Stimulated activated CD4-positive, alpha-beta T cell treated with anti-CD3 and anti-CD28 coated beads, TNF-alpha, amount 100 ng/mL, for 24 hours (primary cell): ENCODE measurements at regions not wholly inside any gene's neighbourhood (a gene's known extent, or its start where the extent isn't known, plus 50 kb on each side); places are given as distances from the start of the nearest gene placed in this dataset.

Experiments used
- DNase-seq, 3 experiments: peaks; one replicate each; pipeline ENCODE4 v3.0.0-alpha.2; 2020; ENCODE audit warnings: low read depth in 3 of 3

DNA sequence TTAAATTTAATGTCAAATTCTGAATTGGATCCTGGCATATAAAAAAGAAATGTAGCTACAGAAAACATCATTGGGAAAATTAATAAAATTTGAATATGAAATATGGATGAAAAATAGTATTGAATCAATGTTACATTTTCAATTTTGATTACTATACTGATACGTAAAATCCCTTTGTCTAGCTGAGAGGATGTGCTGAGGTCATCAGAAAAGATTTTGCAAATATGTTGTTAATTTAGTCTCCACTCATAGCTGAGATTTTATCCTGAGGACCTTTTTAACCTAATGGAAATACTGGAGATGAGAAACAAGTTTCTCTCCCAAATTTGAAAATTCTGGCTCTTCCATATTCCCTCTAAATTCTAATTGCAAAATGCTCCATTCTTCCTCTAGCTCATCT, 84.4 kb upstream of the ADAMTS16 start:
- DNase-seq: no peak

DNA sequence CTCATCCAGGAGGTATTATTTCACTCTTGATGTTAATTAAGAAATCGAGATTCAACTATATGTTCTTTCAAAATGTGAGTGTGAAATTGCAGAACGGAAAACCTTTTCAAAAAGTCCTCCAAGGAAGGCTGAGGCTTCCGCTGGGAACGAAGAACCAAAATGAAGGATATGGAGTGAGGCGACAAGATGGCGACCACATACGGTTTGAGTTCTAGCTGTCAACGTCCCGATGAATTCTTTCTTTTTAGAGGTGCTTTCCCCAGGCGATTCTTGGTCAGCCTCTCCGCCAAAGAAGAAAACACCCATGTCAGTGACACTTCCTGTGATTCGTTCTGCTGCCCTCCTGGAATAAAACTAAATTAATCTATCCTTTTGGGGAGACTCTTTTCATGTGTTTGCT, 78.3 kb upstream of the ADAMTS16 start:
- DNase-seq: no peak

DNA sequence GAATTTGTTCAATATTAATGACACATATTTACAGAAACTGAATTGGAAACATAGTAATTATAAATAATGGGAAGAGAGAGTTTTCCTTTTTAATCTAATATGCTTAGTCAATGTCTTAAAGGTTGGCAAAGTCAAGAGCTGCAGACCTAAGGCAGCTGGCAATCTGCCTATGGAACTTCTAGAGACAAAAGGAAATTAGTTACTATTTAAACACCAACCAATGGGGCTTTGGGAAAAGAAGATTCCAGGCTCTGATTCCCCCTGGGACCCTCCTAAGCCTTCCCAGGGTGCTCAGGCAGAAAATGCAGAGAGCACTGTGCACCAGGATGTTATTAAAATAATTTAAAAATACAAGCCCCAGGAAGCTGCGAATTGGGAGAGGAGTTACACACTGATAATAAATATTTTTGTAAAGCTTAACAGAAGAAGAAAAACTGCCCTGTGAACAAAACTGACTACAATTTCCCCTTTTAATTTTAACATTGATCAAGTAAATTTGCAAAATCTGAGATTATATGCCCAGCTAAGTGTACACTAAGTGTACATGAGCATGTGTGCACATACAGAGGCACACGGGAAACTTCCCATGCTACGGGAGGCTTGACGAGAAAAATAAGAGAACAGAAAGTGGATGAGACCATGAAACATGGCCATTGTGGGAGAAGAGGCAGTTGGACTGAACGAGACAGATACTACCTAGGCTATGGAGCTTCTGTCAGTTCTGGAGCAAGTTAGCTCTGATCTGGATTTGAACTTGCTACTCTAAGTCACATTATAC, 77.4 kb upstream of the ADAMTS16 start:
- DNase-seq: no peak

DNA sequence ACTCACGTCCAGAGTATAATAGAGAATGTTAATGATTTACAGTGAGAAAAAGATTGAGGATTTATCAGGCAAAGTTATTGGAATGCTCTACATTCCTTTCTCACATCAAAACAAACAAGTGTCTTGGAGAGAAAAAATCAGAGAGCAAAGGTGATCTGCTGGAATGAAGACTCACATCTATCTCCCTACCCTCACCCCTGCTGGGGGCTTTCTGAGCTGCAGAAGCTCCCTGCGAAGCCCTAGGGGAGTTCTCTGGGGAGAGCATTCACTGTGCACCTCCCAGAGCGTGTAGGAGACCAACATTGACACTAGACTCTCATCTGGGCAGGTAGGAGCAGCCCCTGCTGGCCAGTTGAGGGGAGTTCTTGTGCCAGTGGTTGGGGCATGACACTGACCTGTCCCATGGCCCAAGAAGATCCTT, 76.6 kb upstream of the ADAMTS16 start:
- no peak for DNase-seq

- no peak for DNase-seq
These were observed 74.7 kb upstream of the ADAMTS16 start for GRCh38 chr5:5065472-5065871.

- no peak for DNase-seq
These were observed 73.6 kb upstream of the ADAMTS16 start for GRCh38 chr5:5066276-5067186.

DNA sequence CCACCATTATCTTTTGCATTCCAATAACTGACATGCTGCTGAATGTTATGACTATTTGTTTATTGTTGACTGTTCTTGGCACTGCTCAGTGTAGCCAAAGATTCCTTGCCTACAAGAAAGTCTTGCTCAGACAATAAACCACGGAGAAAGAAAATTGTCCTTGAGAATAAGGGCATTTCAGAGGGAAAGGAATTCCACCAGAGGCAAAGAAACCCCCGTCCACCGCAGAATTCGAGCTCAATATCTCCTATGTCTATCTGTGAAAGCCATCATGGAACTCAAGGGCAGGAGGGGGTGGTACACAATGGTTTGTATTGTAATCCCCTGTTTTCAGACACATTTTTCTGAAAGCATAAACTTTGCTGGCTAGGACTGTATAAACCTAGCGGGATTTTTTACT, 70.3 kb upstream of the ADAMTS16 start:
- no peak for DNase-seq

- no peak for DNase-seq
These were observed 68.6 kb upstream of the ADAMTS16 start for GRCh38 chr5:5071554-5071953.

DNA sequence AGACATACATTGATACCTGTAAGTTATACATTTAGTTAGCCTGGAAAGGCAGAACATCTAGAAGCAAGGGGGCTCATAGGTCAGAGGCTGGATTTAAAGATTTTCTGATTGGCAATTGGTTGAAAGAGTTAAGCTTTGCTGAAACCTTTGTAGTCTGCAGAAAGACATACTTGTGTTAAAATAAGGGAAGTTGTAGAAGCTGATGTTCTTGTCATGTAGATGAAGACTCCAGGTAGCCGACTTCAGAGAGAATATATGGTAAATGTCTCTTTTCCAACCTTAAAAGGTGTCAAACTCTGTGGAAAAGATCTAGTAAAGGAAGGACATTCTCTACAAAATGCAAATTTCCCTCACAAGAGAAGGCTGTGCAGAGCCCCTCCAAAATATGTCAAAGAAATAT, 62.9 kb upstream of the ADAMTS16 start:
- no peak for DNase-seq

DNA sequence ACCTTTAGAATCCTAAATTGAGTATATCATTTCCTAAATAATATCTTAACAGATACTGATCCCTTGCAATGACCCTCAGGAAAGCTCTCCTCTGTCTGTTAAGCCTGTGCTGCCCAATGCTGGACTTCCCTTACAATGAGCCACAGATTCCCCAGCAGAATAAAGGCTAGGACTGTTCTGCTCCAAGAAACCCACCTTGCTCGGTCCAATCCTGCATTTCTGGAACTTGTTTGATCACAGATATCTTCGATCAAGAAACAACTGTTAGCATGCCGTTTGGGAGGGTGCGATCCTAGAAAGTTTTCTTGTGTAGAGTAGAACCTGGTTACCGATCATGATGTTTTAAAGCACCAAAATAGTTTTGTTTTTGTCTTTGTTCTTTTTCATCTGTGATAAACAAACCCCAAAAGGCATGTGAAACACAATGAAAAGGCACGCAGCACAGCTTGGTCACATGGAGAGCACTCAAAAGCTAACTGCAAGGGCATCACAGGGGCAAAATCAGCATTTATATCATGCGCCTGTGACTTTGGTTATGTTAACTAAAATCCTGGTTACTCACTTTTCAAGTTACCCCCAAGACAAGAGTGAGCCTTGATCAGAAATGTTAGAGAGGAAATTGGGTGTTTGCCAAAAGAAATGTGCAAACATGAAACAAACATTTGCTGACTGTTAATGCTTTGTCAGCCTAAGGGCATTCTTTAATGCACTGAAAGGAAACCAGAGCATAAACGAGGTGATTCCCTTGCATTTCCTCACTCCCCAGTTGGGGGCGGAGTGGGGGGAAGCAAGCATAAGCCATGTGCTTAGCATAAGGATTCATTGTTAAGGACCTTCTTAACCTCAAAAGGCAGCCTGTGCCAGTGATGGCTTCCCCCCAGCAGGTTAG, 61.9 kb upstream of the ADAMTS16 start:
- DNase-seq: no peak

DNA sequence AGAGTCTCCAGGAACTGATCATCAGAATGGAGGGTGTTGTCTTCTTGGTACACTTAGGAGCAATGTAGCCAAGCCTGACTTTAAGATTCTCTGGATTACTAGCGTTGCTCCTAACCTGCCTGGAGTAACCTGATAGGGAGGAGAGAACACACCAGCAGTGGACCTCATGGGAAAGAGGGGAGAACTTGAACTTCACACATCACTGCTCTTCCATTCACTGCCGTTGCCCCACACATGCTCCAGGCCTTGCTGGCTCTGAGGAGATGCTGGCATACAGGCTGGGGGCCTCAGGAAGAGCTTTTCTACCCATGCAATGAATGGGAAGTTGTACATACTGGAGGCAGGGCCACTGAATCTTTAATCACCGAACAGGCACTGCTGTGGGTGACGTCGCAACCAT, 60.3 kb upstream of the ADAMTS16 start:
- no peak for DNase-seq

GRCh38 chr5:5080790-5081189, 59.3 kb upstream of the ADAMTS16 start:
- no peak for DNase-seq

DNA sequence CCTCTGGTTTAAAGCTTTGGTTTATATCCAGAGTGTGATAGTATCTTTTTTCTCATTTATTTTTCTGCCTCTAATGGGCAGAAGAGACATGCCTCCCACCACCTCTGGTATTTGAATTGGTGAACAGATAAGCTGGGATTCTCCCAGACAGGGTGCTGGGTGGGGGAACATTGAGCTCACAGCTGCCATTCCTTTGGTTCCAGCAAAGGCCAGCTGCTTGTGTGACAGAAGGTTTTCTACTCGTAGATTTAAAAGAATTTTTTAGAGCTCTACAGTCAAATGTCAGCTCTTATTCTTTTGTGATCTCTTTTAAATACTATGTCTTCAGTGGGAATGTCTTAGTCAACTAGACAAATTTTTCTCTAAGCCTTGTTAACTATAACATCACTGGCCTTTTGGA, 54.7 kb upstream of the ADAMTS16 start:
- DNase-seq: no peak

DNA sequence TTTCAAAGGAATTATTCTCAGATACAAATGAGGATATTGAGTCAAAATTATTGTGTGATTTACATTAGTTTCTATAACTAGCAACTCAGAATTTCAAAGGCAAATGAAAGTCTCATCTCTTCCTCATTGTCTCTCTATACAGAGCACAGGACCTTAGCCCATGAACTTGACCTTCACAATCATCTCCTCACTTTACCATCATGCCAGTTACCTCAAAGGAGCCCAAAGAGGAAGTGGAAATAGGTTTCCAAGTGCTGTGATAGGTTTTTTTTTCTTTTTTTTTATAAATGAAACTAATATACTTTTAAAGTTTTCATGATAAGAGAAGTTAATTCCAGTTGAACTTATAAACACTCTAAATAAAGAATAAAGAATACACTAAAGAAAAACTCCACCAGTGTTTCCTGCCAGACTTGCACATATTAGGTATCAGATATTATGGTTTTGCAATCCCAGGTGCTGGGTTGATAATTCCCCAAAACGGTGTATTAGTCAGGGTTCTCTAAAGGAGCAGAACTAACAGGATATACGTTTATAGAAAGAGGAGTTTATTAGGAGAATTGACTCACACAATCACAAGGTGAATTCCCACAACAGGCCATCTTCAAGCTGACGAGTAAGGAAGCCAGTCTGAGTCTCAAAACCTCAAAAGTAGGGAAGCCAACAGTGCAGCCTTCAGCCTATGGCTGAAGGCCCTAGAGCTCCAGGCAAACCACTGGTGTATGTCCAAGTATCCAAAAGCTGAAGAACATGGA, 50.1 kb upstream of the ADAMTS16 start:
- DNase-seq: no peak
